HAP-1 (cell line): ENCODE measurements at regions not wholly inside any gene's neighbourhood (a gene's known extent, or its start where the extent isn't known, plus 50 kb on each side); places are given as distances from the start of the nearest gene placed in this dataset.

Experiments used
- DNase-seq, 2 experiments: peaks; one replicate each; pipeline ENCODE4 v3.0.0-alpha.2; 2016 to 2020; ENCODE audit warnings: low spot score in 2 of 2
- H3K27me3 ChIP-seq: fragments of 250-450 bp; sonication (Bioruptor Pico); 2 replicates; pipeline ENCODE4 v1.5.1; 2020; ENCODE audit warnings: low read depth, mild to moderate bottlenecking, moderate library complexity
- H3K36me3 ChIP-seq: fragments of 250-450 bp; sonication (Bioruptor Pico); replicated peaks from 2 replicates; pipeline ENCODE4 v1.5.1; 2020; ENCODE audit warnings: mild to moderate bottlenecking
- H3K4me1 ChIP-seq: fragments of 250-450 bp; sonication (Bioruptor Pico); 2 replicates; pipeline ENCODE4 v1.5.1; 2020; ENCODE audit warnings: mild to moderate bottlenecking
- H3K4me3 ChIP-seq: fragments of 250-450 bp; sonication (Bioruptor Pico); 2 replicates; pipeline ENCODE4 v1.5.1; 2020; ENCODE audit warnings: mild to moderate bottlenecking, moderate library complexity
- H3K9me3 ChIP-seq: fragments of 250-450 bp; sonication (Bioruptor Pico); 2 replicates; pipeline ENCODE4 v1.5.1; 2020; ENCODE audit warnings: mild to moderate bottlenecking, moderate library complexity
- in situ Hi-C: fragments of 300-500 bp; cut with MboI; formaldehyde crosslinking; loops from 3 replicates; pipeline ENCODE4 v1.14.3; 2020; ENCODE audit warnings: low sequenced_read_pairs, inconsistent platforms, mixed read lengths

DNA sequence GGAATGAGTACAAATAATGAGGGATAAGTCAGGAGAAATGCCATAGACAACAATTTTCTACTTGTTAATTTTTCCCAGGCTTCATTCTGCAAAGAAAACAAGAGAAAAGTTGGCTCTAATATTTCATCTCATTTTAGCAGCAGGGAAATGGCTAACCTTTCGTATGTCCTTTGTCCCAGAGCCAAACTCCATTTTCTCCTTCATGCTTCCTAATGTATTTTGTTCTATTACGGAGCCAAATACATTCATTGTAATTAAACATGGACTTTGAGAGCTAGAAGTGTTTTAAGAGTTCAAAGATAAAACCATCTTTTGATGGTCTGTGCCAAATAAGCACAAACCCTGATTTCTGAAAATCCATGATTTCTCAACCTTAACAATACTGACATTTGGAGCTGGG is 136.9 kb downstream of the PTCHD4 start:
- Histone ChIP-seq H3K27me3 (no peaks in the 10 kb centered on the region), H3K4me3 (no peak overlapping the region), H3K36me3 (no peaks in the 10 kb centered on the region), H3K4me1 (no peaks in the 10 kb centered on the region), H3K9me3 (no peaks in the 10 kb centered on the region)
- in situ Hi-C loops = no loop called here
- DNase-seq = no peak

DNA sequence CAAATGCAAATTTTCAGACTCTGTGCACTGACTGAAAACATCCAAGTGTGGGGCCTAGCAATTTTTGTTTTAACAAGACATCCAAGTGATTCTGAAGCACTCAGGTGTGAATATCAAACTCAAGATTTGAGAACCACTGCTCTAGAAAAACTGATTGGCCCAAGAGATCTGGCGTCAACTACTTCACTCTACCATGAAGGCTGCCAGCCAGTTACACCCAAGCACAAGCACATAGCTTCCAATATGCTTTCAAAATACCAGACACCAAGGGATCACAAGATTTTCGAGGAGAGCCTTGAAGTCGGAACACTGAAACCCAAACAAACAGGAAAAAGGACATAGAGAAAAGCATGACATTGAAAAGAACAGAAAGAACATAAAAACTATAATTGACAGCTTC is 140.2 kb downstream of the PTCHD4 start:
- Histone ChIP-seq H3K9me3 (no peaks in the 10 kb centered on the region), H3K4me1 (no peaks in the 10 kb centered on the region), H3K36me3 (no peaks in the 10 kb centered on the region), H3K4me3 (no peak overlapping the region), H3K27me3 (no peaks in the 10 kb centered on the region)
- in situ Hi-C loops = no loop called here
- no peak for DNase-seq

DNA sequence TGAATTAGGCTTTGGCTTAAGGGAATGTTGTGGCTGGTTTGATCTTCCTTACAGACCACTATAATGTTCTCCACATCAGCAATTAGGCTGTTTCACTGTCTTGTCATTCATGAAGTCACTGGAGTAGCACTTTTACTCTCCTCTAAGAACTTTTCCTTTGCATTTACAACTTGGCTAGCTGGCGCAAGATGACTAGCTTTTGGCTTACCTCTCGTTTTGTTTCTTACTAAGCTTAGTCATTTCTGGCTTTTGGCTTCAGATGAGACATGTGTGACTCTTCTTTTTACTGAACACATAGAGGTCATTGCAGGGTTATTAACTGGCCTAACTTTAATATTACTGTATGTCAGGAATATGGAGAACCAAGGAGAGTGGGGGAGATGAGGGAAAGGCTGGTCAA is 143.2 kb downstream of the PTCHD4 start:
- H3K36me3 ChIP-seq = no peaks in the 10 kb centered on the region
- no peaks in the 10 kb centered on the region for H3K27me3 ChIP-seq
- no peaks in the 10 kb centered on the region for H3K9me3 ChIP-seq
- H3K4me1 ChIP-seq = no peaks in the 10 kb centered on the region
- no peak for DNase-seq
- H3K4me3 ChIP-seq = no peak overlapping the region
- in situ Hi-C loops = no loop called here

DNA sequence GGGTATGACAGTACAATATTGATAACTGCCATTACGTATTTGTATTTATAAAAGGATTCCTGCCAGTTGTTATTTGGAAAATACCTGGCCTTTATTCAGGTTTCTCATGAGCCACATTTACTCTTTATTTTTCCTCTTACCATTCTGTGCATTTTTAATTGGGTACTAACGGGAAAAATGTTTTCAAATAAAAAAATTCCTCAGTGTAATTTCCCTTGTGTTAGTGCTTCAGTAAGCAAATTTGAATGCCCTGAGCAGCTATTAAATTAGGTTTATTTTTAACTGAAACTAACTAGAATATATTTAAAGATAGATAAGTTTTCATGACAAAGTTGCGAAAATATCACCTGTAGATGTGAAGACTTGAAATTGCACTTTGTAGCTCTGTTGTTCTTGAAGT is 146.0 kb downstream of the PTCHD4 start:
- DNase-seq = no peak
- in situ Hi-C loops = no loop called here
- no peaks in the 10 kb centered on the region for H3K4me1 ChIP-seq
- H3K4me3 ChIP-seq = no peak overlapping the region
- H3K36me3 ChIP-seq = no peaks in the 10 kb centered on the region
- H3K9me3 ChIP-seq = no peaks in the 10 kb centered on the region
- no peaks in the 10 kb centered on the region for H3K27me3 ChIP-seq

DNA sequence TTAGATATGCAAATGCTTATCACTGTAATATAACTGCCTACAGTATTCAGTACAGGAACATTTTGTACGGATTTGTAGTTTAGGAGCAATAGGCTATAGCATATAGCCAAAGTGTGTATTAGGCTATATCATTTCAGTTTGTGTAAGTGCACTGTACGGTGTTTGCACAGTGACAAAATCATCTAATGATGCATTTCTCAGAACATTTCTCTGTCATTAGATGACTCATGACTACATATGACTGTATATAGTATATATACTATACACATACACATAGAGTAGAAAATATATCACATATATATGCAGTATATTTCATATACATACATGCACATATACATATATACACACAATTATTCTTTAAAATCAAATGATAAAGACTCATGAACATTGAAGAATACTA is 158.4 kb downstream of the PTCHD4 start:
- H3K36me3 ChIP-seq = no peaks in the 10 kb centered on the region
- H3K4me1 ChIP-seq = no peaks in the 10 kb centered on the region
- no peak overlapping the region for H3K4me3 ChIP-seq
- no peaks in the 10 kb centered on the region for H3K9me3 ChIP-seq
- in situ Hi-C loops = no loop called here
- no peak for DNase-seq
- H3K27me3 ChIP-seq = no peaks in the 10 kb centered on the region

DNA sequence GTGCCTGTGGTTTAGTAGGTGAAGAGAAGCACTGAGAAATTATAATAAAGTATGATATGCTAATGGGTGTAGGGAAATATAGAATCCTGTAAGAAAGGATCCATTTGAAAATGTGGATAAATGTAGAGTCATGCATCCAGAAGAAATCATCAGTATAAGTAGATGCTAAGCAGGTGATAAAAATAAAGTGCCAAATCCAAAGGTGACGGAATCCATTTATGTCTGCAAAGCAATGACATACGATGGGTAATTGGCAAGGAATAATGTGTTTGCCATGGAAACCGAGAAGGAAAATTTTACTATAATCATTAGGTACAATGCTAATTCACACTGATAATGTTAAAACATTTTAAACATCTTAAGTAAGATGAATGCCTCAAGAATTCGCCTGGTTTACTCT is 163.0 kb downstream of the OPN5 start:
- no peak overlapping the region for H3K4me3 ChIP-seq
- H3K4me1 ChIP-seq = no peaks in the 10 kb centered on the region
- H3K9me3 ChIP-seq = no peaks in the 10 kb centered on the region
- no peaks in the 10 kb centered on the region for H3K36me3 ChIP-seq
- H3K27me3 ChIP-seq = no peaks in the 10 kb centered on the region
- DNase-seq = no peak
- in situ Hi-C loops = no loop called here

DNA sequence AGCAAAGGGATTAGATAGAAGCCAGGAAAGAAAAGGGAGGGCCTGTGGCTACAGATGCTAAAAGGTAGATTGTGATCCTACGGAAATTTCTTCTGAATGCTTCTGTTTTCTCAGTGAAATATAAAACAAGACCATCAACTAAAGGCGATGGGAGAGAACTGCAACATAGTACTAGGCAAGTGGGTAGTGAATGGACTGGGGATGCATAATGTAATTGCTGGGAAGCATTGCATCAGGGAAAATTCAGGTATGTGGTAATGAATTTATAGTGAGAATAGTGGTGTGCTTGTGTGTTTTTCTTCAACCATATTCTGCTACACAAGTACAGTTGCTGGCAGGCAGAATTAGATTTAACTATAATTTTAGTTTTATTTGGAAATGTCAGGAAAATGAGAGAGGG is 156.6 kb downstream of the OPN5 start:
- Histone ChIP-seq H3K4me1 (no peaks in the 10 kb centered on the region), H3K27me3 (no peaks in the 10 kb centered on the region), H3K36me3 (no peaks in the 10 kb centered on the region), H3K9me3 (no peaks in the 10 kb centered on the region), H3K4me3 (no peak overlapping the region)
- in situ Hi-C loops = no loop called here
- DNase-seq = no peak

DNA sequence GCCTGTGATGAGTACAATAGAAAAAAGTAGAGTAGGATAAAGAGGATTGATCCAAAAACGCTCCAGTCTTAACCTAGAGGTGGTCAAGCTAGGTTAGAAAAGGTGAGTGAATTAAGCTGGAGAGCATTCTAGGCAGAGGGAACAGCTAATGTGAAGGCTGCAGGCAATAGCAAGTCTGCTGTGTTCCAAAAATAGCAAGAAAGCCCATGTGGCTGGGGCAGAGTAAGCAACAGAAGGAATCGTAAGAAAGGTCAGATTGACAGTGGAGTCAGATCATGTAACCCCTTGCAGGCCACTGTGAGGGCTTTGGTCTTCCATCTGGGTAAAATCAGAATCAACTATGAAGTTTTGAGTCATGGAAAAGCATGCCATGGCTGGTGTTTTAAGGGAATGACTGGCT is 155.0 kb downstream of the OPN5 start:
- in situ Hi-C loops = no loop called here
- no peaks in the 10 kb centered on the region for H3K27me3 ChIP-seq
- H3K36me3 ChIP-seq = no peaks in the 10 kb centered on the region
- H3K4me1 ChIP-seq = no peaks in the 10 kb centered on the region
- H3K4me3 ChIP-seq = no peak overlapping the region
- DNase-seq = no peak
- no peaks in the 10 kb centered on the region for H3K9me3 ChIP-seq

DNA sequence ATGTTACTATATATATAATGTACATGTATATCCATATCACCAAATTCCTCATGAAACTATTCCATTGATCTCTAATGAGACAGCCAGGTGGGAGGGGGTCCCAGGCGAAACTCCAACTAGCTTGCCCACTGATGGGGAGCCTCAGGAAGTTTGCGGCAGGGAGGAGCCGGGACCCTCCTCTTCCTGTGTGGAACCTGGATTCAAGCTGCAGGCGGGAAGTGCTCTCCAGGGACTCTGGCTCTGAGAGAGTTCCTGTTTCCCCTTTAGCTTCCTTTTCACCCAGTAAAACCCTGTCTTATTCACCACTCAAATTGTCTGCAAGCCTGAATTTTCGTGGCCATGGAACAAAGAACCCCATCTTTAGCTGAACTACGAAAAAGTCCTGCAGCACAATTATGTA is 152.2 kb downstream of the OPN5 start:
- in situ Hi-C loops = no loop called here
- Histone ChIP-seq H3K4me1 (no peaks in the 10 kb centered on the region), H3K27me3 (no peaks in the 10 kb centered on the region), H3K9me3 (no peaks in the 10 kb centered on the region), H3K36me3 (no peaks in the 10 kb centered on the region), H3K4me3 (no peak overlapping the region)
- DNase-seq = no peak

DNA sequence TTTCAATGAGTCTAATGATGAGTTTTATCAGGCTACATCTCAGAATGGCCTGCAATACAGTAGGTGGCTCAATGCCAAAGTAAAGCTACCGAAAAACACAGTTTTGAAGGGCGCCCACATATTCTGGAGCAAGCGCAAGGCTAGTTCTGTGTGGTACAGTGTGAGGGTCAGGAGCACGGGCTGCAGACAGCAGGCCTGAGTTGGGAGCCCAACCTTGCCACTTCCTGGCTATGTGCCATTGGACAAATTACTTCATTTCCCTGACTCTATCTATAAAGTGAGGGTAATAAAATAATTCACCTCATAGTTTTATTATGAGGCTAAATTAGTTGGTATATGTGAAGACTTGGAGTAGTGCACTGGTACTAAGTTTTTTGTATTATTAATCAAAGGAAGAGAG is 150.7 kb downstream of the OPN5 start:
- Histone ChIP-seq H3K4me1 (no peaks in the 10 kb centered on the region), H3K9me3 (no peaks in the 10 kb centered on the region), H3K36me3 (no peaks in the 10 kb centered on the region), H3K4me3 (no peak overlapping the region), H3K27me3 (no peaks in the 10 kb centered on the region)
- DNase-seq = no peak
- in situ Hi-C loops = no loop called here

DNA sequence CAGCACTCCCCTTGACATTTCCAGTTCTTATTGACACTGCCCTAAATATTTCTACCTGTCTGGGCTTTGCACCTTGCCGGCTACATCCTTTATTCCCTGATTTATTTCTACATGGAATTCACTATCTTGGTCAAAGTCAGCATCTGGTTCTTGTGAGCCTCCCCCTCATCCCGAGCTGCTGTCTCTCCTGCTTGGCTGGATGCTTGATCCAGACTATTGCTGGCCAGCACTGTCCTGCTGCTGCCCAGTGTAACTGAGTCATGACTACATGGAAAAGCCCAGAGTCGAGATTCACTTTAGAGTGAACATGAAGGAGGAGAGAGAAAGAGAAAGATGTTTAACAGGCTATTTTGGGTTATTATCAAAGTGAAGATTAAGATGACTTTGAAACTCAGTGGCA is 142.2 kb downstream of the OPN5 start:
- in situ Hi-C loops = no loop called here
- Histone ChIP-seq H3K36me3 (no peaks in the 10 kb centered on the region), H3K27me3 (no peaks in the 10 kb centered on the region), H3K4me1 (no peaks in the 10 kb centered on the region), H3K9me3 (no peaks in the 10 kb centered on the region), H3K4me3 (no peak overlapping the region)
- DNase-seq = no peak

DNA sequence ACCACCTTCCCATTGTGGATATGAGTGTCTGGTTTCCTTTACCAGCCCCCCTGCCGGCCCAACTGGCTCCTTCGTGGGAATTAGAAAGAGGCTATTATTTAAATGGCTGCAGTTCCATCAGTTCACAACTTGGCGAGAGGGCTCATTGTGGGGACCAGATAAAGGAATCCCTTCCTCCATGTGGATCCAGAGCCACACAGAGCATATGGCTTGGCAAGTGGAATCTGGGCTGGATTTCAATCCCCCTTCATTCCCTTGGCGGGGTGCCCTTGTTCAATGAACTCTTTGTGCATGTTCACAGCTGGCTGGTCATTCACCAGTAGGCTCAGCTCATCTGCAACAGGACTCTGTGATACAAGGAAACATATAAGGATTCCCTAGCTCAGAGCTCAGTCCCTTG is 140.6 kb downstream of the OPN5 start:
- H3K4me3 ChIP-seq = no peak overlapping the region

DNA sequence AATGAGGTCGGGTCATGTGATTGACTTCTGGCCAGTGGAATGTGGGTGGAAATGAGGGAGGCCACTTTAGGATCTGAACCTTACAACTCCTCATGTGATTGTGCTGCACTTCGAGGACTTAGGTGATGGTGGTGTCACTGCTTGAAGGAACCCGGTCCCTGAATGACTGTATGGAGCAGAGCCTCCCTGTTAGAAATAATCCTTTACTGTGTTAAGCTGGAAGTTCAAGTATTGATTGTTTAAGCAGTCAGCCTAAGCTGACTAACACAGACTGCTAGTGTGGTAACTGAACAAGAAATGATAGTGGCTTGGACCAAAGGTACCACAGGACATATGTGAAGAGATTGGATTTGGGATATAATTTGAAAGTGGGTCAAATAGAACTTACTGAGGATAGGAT is 138.0 kb downstream of the OPN5 start:
- in situ Hi-C loops = no loop called here
- Histone ChIP-seq H3K36me3 (no peaks in the 10 kb centered on the region), H3K4me1 (no peaks in the 10 kb centered on the region), H3K27me3 (no peaks in the 10 kb centered on the region), H3K4me3 (no peak overlapping the region), H3K9me3 (no peaks in the 10 kb centered on the region)
- DNase-seq = no peak

More for the DNA sequence above, 140.6 kb downstream of the OPN5 start:
- DNase-seq = no peak
- Histone ChIP-seq H3K4me1 (no peaks in the 10 kb centered on the region), H3K9me3 (no peaks in the 10 kb centered on the region), H3K36me3 (no peaks in the 10 kb centered on the region), H3K27me3 (no peaks in the 10 kb centered on the region)
- in situ Hi-C loops = no loop called here

DNA sequence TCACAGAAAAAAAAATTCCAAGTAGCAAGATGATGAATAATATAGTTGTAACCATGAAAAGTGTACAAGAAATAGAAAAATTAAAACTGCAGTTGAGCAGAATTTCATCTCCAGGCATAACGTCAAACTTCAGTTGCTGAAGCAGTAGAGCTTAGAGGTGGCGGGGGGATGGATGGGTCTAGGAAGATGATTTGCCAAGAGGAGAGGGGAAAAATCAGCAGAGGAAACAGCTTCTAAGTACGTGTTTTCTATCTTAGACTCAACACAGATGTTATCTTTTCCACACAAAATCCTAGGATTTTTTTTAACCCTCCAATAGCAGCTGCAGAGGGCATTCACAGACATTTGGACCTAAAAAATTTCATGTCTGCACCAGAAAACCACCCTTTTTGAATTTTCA is 136.0 kb downstream of the OPN5 start:
- H3K36me3 ChIP-seq = no peaks in the 10 kb centered on the region
- H3K27me3 ChIP-seq = no peaks in the 10 kb centered on the region
- H3K4me1 ChIP-seq = no peaks in the 10 kb centered on the region
- in situ Hi-C loops = no loop called here
- no peak overlapping the region for H3K4me3 ChIP-seq
- no peaks in the 10 kb centered on the region for H3K9me3 ChIP-seq
- DNase-seq = no peak

DNA sequence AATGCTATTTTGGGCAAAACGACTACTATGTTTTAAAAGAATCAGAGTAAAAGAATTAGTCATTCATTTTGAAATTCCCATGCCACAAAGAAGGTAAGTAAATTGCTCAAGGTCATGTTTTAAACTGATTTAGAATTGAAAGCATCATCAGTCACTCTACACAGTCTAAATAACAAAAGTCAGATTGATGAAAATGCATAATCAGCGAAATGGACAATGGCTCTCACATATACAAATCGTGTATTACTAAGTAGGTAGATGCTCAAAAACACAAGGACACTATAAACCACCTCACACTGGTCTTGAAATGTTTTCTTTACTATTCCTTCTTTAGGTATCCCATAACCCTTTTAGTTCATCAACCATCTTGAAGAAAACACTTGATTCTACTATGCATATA is 135.4 kb downstream of the OPN5 start:
- no peaks in the 10 kb centered on the region for H3K27me3 ChIP-seq
- no peaks in the 10 kb centered on the region for H3K36me3 ChIP-seq
- no peaks in the 10 kb centered on the region for H3K4me1 ChIP-seq
- in situ Hi-C loops = no loop called here
- H3K9me3 ChIP-seq = no peaks in the 10 kb centered on the region
- H3K4me3 ChIP-seq = no peak overlapping the region
- DNase-seq = no peak
